Neural progenitor cell (in vitro differentiated cells): ENCODE measurements at regions not wholly inside any gene's neighbourhood (a gene's known extent, or its start where the extent isn't known, plus 50 kb on each side); places are given as distances from the start of the nearest gene placed in this dataset.

Experiments
- EZH2phosphoT487 ChIP-seq: fragments of 200-600 bp; sonication (generic); IDR thresholded peaks from 2 replicates; pipeline ENCODE4 v1.6.1; 2017; ENCODE audit warnings: antibody characterized with exemption
- TF ChIP-seq, protein P1 (sequence below): fragments of 200-600 bp; sonication (generic); IDR thresholded peaks from 2 replicates; pipeline ENCODE4 v1.5.1; 2017; ENCODE audit warnings: antibody characterized with exemption, mild to moderate bottlenecking

- TF ChIP-seq, protein P1, sequence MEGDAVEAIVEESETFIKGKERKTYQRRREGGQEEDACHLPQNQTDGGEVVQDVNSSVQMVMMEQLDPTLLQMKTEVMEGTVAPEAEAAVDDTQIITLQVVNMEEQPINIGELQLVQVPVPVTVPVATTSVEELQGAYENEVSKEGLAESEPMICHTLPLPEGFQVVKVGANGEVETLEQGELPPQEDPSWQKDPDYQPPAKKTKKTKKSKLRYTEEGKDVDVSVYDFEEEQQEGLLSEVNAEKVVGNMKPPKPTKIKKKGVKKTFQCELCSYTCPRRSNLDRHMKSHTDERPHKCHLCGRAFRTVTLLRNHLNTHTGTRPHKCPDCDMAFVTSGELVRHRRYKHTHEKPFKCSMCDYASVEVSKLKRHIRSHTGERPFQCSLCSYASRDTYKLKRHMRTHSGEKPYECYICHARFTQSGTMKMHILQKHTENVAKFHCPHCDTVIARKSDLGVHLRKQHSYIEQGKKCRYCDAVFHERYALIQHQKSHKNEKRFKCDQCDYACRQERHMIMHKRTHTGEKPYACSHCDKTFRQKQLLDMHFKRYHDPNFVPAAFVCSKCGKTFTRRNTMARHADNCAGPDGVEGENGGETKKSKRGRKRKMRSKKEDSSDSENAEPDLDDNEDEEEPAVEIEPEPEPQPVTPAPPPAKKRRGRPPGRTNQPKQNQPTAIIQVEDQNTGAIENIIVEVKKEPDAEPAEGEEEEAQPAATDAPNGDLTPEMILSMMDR: no peak
- no peak for TF ChIP-seq EZH2phosphoT487
Observed at GRCh38 chr16:22614271-22614947, 103.7 kb downstream of the NPIPB5 start.
